Amniotic epithelial cell (primary cell): ENCODE measurements at regions not wholly inside any gene's neighbourhood (a gene's known extent, or its start where the extent isn't known, plus 50 kb on each side); places are given as distances from the start of the nearest gene placed in this dataset.

Experiments used
- DNase-seq: peaks from one replicate; pipeline ENCODE4 v3.0.0-alpha.2; 2010; ENCODE audit warnings: low read depth

DNA sequence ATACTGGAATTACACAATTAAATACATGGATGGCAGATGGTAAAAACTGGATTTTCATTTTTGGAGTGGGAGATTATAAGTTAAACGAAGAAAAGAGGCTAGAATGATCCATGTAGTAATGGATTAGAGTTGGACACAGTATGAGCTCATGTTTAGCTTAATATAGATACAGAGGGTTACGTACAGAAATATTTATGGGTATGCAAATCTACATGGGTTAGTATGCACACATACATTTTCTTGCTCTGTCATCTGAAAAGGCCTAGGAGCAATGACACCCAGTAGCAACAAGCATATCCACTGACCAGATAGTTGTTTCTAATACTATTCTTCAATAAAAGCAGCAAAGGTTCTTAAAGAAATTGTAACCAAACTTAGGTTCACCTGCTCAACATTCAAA lies 366.4 kb downstream of the SEMA3D start:
- no peak for DNase-seq

DNA sequence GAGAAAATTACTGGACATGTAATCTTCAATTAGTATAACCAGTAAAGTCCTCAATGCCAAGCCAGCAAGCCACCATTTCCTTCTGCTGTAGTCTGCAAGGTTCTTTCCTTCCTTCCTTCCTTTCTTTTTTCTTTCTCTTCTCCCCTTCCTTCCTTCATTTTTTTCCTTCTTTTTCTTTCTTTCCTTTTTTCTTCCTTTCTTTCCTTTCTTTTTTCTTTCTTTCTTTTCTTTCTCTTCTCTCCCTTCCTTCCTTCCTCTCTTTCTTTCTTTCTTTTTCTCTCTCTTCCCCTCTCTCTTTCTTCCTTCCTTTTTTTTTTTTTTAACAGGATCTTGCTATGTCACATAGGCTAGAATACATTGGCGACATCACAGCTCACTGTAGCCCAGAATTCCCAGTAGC lies 369.8 kb downstream of the SEMA3D start:
- DNase-seq: no peak

DNA sequence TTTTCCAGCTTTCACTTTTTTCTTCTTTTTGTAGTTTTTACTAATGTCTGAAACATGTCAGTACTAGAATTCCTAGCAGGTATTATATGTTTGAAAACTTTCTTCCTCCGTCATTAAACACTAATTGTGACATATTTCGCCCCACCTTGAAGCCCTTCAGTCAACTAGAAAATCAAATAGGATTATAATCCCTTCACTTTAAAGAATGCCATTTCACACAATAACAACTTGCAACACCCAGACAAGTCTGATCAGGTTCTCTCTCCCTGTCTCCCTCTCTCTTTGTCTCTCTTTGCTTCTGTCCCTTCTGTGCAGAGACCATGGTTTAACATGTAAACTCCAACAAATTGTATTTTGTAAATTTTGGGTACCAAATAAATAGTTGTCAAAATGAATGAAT lies 373.5 kb downstream of the SEMA3D start:
- DNase-seq: no peak

DNA sequence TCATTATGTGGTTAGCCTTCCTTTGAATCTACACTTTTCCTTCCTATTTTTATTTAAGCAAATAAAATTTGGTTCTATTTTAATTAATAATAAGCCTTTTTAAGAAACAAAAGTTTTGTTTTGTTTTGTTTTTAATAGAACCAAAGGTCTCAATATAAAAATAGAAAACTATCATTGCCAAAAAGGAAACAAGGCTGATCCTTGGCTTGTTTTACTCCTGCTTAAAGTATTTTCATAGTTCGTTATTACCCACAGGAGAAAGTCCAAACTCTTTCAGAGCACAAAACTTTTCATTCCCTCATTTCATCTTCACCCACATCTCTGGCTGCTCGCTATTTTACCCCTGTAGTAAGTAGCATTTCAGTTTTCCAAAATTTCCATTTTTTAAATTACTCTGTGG lies 374.8 kb downstream of the SEMA3D start:
- no peak for DNase-seq

DNA sequence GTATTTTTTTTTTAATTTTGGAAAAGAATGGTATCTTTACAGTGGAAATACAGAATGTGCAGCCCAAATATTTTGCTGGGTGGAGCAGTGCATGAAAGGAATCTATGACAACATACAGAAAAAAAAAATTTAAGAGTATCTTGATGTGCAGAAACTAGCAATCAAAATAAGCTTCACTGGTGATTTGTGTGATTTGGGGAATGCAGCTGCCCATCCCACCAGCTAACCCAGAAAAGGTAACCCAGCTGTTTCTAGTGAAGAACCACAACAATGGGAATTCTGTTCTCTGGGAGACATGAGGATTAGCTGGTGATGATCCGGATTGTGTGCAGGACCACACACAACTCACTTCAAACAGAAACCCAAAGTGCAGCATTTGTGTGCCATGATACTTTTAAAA lies 375.5 kb downstream of the SEMA3D start:
- DNase-seq: no peak

DNA sequence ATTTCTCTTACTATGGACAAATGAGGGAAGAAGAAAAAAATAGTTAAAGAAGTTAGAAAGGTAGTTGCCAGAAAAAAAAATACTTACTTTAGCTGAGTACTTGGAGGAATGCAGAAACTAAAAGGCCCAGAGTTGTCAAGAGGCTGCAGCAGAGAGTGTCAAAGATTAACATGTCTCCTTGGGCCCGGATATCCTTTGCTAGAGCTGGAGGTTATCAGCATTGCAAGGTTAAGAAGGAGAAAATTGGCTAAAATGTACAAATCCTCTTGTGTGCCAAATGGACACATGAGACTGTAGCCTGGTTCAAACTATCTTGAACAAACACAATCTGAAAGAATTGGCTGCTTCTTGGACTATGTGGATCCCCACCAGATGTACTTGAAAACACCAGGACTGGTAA lies 377.0 kb downstream of the SEMA3D start:
- no peak for DNase-seq

DNA sequence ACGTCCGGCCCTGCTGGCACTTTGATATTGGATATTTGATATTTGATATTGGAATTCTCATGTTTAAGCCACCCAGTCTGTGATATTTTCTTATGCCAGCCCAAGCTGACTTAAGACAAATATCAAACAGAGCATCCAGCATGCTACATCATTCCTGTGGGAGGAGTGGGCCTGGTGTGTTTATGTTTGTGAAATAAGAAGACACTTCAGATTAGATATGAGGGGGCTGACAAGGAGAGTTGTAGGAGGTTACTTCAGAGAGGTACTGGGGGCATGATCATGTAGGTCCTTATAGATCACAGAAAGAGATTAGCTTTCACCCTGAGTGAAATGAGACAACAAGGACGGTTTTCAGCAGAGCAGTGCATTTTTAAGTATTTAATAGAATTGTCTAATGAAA lies 382.9 kb downstream of the SEMA3D start:
- DNase-seq: no peak

DNA sequence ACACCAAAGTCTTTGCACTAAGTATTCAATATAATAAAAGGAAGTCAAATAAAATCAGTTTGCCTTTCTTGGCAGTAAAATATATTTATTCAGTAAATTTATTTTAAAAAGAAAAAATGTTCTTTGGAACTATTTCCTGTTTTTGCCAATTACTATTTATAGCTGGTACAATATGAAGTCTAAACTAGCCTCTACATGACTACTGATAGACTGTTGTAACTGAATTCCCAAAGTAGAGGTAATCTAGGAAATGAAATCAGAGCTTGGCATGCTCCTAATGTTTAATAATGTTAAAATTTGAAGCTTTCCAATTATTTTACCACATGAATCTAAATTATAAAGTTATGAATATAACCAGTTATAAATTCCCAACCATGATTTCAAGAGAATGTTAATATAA lies 385.5 kb downstream of the SEMA3D start:
- DNase-seq: no peak

DNA sequence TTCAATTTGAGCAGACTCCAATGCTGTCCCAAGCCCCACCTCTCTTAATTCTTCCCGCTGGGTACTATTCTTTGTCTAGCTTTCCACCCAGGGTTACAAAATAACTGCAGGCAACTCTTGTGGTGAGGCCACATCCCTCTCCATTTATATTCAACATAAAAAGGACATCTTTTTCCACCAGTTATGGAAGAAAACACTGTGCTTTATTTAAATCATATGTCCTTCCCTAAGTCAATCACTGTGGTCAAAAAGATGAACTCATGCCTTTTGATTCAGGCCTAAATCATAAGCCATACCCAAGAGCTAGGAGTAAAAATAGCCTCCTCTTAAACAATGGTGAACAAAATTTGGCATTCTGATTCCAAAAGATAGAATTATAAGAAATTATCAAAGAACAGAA lies 386.0 kb downstream of the SEMA3D start:
- DNase-seq: no peak

DNA sequence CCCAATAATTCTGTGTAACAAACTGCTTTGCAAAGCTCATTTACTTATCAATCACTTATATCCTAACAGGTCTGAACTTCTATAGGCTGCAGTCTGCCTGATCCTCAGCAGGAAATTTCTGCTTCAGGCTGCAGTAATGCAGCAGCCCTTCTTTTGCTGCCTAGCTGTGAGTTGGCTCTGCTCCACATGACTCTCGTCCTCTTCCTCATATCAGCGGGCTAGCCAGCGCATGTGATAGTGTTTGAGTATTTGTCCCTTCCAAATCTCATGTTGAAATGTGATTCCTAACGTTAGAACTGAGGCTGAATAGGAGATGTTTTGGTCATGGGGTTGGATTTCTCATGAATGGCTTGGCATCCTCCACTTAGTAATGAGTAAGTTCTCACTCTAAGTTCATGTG lies 387.8 kb downstream of the SEMA3D start:
- no peak for DNase-seq

DNA sequence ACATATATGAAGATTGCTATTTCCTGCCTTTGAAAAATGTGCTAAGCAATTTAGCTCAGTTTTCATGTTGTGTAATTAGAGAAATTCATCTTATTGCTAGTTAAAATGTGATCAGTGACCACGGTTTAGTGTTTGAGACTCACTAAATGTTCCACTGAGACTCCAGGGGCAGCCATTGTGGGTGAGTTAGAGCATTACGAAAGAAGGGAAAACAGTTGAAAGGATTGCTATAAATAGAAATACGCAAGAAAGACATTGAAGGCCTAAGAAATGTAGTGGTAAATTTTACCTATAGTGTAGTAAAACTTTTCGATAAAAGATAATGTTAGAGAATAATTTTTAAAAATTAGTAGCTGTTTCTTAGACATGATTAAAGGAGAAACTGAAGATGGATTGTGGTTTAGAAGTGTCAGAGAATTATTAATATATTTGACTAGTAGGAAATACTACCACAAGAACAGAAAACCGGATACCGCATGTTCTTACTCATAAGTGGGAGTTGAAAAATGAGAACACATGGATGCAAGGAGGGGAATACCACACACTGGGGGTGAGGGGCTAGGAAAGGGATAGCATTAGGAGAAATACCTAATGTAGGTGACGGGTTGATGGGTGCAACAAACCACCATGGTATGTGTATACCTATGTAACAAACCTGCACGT lies 394.5 kb downstream of the SEMA3D start:
- peak; percentile 7 for DNase-seq

DNA sequence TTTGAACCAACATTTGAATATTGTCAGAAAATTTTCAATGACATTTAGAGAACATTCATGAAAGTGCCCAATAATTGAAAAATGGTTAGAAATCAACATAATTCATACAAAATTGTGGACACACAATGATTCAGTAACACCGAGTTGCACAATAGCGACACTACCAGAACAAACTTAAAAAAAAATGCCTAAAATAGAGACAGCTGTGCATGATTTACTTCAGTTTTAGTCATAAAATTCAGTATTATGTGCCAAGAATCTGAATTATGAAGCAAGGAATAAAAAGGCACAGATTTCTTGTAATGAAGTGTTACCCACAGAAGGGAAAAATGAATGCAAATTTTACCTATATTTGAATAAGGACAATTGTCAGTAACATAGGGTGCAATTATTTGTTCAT lies 396.0 kb downstream of the SEMA3D start:
- DNase-seq: peak; percentile 84

DNA sequence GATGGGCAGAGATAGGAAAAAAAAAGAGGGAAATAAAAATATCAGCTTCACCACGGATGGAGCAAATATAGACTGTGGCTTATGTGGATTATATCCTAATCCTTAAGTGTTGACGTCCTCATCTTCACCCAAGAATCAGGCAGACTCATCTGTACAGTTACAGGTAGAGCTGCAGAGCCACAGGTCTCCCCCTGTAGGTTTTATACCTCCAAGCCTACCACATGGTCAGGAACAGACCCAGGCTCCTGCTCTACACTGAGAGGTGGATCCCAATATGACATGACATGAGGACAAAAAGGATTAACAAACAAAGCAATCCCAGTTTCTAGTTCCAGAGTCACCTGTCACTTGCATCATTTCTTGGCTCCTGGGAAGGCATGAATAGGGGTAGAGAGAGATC lies 400.8 kb downstream of the SEMA3D start:
- no peak for DNase-seq

DNA sequence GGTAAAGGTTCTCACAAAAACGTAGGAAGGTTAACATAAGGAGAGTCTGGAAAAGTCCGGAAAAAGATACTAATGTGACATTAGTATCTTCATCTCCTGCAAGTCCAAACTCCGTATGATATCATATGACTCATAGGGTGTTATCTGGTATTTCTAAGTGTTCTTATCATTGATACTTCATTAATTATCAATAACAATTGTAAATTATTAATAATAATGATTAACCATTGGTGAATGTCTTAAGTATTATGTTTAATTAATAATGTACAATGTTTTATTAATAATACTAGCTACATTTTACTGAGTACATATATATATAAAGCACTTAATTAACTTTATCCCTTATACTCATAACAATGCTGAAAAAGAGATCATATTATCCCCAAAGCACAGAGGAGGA lies 402.4 kb downstream of the SEMA3D start:
- no peak for DNase-seq

DNA sequence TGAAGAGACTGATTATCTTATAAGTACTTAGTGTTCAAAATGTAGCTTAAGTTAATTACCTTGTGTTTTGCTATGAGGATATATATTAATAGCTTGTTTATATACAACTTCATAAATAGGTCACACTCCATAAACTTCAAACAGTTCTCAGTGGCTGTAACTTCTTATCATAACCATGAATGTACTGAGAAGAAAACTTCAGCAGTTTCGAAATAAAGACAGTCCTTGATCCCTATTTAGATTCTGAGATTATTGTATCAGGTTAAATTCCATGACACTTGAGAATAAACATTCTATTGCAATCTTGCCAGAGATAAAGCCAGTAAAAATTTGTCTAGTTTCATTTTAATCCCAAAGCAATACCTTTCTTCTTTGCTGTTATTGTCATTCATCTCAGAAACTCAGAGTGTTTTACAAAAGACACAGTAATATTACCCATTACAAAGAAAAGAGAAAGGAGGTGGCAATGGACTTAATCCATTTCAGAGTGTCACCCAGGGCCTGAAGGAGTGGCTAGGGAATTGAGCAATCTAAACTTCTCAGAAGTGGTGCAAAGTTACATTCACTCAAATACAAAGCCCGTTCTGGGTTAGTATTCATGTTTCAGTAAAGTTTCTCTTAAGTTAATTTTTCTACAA lies 403.6 kb downstream of the SEMA3D start:
- DNase-seq: peak; percentile 61

DNA sequence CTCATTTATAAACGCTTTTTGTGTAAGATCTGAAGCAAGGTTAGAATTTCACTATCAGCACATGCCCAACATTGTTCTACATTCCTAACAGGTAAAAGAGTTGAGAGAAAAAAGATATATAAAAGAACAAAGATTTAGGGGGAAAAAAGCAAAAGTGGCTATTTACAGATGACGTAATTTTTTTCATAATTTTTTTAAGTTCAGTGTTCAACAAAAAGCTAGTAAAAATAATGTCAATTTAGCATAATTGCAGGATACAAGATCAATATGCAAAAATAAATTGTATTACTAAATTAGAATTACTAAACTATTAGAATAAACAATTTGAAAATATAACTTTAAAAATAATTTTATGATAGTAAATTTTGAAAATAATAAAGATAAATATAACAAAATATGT lies 405.0 kb downstream of the SEMA3D start:
- DNase-seq: no peak

DNA sequence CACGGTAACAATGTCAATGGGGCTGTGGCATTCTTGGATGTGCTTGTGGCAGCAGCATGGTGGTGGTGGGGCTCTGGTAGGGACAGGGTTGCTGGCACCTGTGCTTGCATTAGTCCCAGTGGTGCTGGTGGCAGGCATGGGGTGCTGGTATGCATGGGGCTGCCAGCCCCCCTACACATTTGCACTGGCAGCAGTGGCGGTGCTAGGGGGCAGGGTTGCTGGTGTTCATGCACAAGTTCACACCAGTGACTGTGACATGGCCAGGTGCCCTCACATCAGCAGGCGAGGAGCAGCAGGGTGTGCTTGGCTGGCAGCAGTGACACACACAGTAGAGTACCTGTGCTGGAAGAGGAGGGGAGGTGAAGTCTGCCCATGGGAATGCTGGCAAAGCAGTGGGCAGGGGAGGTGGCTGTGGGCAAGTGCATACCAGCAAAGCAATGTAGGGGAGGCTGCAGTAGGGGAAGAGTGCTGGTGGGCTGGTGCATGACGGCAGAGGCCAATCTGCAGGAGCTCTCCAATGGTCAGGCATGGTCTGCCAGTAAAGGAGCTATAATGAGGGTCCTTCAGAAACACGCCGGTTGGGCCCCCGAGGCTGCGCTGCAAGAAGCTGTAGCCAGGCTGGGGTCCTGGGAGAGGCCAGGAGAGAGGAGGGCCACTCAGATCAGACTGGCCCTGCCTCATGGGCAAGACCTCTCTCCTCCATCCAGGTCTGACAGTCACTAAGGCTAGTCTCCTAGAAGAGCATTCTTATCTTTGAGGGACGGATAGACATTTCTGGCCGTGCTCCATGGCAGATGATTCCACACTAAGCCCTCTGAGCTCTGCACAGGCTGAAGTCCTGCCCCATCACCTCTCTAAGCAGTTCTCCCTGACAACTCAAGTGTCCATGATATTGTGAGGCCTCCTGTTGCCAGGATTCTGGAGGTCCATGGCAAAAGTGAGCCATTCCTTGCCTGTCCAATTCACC lies 406.4 kb downstream of the SEMA3D start:
- DNase-seq: no peak

DNA sequence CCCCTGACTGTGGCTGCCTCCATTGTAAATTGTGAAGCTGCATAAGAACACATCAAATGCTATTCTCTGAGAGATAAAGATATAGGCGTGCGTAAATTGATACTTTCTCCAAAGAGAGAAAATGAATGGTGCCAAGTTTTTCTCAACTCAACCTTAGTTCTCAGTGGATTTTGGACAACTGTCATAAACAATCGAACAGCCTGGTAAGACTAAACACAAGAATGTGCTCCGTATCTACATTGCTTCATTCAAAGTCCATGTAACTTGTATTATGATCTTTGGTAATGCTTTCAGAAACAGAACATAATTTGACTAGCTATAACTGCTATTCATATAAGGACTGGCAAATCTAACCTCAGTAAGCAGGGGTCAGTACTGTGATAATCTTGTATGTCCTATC lies 429.1 kb downstream of the SEMA3D start:
- DNase-seq: no peak

DNA sequence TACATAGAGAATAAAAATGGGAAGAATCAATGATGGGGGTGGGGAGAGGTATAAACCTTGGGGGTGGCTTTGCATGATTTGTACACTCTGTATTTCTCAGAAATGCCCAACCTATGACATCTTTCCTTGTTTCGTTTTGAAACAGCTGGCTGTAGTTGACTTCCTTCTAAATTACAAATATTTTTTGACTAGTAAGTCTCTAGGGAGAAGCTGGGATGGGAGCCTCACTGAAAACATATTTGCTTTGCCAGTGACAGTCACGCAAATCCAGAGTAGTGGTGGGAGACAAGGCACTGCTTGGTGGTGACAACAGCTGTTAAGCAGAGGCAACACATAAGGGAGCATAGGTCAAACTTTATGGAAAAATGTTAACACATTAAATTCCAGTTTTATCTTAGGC lies 440.5 kb downstream of the SEMA3D start:
- no peak for DNase-seq

DNA sequence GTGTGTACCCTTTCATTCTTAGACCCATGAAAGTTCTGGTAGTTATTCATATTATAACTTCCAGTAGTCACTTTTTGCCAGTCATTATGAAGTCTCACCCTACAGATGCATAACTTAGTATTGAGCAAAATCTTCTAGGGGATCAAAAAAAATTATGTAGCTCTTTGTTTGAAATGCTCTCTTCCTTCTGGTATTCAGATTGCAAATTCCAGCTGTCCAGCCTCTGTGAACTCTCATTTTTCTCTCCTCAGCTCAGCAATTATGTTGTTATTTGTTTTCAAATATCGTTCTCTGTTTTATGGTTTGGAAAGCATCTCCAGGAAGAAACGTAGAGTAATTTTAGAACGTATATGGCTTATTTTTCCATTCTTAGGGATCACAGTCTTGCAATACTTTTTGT lies 442.5 kb downstream of the SEMA3D start:
- peak; percentile 39 for DNase-seq

DNA sequence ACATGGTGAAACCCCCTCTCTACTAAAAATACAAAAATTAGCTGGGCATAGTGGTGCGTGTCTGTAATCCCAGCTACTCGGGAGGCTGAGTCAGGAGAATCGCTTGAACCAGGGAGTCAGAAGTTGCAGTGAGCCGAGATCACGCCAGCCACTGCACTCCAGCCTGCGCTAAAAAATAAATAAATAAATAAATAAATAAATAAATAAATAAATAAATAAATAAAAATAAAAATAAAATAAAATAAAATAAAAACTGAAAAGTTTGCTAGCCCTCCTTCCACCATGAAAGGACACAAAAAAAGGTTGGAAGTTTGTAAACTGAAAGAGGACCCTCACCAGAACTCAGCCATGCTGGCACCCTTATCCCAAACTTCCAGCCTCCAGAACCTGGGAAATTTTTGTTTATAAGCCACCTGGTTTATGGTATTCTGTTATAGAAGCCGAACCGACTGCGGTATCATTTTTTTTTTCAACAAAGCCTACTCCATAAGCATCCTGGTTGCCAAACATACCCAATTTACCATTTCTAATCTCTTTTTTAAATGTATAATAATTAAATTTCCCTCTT lies 448.2 kb downstream of the SEMA3D start:
- DNase-seq: no peak

DNA sequence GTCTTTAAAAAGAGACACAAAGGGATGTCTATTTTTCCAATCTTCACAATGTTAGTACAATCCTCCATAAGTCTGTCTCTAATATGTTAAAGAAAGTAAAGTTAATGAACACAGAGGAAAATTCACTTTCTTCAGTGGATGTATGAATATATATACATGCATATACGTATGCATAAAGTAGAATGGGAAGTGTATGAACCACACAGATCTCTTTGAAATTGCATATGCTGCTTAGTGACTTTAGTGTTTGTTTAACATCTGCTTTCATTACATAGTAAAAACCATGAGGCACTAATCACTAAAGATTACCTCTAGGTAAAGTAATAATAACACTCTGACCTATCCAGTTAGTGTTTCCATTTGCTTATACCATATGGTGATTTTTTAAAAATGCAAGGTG lies 451.2 kb downstream of the SEMA3D start:
- DNase-seq: no peak

DNA sequence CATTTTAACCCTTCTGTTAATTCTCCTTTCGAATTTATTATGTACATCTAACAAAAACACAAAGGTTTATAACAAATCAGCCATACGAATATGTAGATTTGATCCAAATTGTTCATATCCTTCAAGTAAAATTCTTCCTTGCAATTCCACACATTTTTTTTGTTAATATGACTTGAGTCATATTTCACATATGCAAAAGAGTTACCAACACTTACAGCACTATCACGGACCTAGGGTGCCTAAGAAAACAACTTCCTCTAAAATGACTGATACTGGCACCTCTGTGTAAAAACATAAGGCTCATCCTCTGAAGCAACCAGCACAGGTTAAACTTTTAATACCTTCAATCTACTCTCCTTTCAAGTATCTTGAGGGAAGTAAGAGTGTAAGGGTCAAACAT lies 451.8 kb downstream of the SEMA3D start:
- no peak for DNase-seq
